ENCODE measurements at regions not wholly inside any gene's neighbourhood (a gene's known extent, or its start where the extent isn't known, plus 50 kb on each side); places are given as distances from the start of the nearest gene placed in this dataset.

DNA sequence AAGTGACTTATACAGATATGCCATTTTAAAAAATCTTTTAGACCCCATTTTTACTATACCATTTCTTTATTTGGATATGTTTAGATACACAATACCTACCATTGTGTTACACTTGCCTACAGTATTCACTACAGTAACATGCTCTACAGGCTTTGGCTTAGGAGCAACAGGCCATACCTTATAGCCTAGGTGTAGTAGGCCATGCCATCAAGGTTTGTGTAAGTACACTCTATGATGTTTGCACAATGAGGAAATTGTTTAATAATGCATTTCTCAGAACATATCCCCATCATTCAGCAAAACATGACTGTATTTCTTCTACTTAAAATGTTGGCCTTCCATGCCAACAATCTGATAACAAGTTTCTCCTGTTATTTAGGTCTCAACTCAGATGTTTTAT lies 1559.5 kb upstream of the TENM4 start:
- Histone ChIP-seq H3K36me3 (ENCODE audit: control insufficient read depth, low read length) (no peaks in the 10 kb centered on the region), H3K9me2 (replicated peaks; ENCODE audit: control insufficient read depth, low read length) (no peaks in the 10 kb centered on the region), H3K79me2 (ENCODE audit: control insufficient read depth, low read length) (no peaks in the 10 kb centered on the region), H3K27me3 (ENCODE audit: control insufficient read depth, low read length) (no peaks in the 10 kb centered on the region), H3K4me1 (ENCODE audit: control insufficient read depth, low read length) (no peaks in the 10 kb centered on the region), H3K4me3 (ENCODE audit: low read length) (no peak overlapping the region), H3K27ac (ENCODE audit: low read depth, low read length) (no peak overlapping the region), H3K9me3 (ENCODE audit: control insufficient read depth, insufficient read depth, low read length) (no peaks in the 10 kb centered on the region), H3K4me2 (ENCODE audit: low read length) (no peak overlapping the region), H3F3A (ENCODE audit: control insufficient read depth, insufficient read depth) (no peaks in the 10 kb centered on the region), H4K20me1 (ENCODE audit: control insufficient read depth, insufficient read depth, low read depth, low read length) (no peaks in the 10 kb centered on the region)
- no peak for TF ChIP-seq EZH2phosphoT487 (IDR thresholded peaks at IDR 0.05; ENCODE audit: borderline replicate concordance, low read length)
- TF ChIP-seq, protein P1, sequence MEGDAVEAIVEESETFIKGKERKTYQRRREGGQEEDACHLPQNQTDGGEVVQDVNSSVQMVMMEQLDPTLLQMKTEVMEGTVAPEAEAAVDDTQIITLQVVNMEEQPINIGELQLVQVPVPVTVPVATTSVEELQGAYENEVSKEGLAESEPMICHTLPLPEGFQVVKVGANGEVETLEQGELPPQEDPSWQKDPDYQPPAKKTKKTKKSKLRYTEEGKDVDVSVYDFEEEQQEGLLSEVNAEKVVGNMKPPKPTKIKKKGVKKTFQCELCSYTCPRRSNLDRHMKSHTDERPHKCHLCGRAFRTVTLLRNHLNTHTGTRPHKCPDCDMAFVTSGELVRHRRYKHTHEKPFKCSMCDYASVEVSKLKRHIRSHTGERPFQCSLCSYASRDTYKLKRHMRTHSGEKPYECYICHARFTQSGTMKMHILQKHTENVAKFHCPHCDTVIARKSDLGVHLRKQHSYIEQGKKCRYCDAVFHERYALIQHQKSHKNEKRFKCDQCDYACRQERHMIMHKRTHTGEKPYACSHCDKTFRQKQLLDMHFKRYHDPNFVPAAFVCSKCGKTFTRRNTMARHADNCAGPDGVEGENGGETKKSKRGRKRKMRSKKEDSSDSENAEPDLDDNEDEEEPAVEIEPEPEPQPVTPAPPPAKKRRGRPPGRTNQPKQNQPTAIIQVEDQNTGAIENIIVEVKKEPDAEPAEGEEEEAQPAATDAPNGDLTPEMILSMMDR (IDR thresholded peaks at IDR 0.05; ENCODE audit: low read depth, low read length, poor library complexity, severe bottlenecking) = no peak

DNA sequence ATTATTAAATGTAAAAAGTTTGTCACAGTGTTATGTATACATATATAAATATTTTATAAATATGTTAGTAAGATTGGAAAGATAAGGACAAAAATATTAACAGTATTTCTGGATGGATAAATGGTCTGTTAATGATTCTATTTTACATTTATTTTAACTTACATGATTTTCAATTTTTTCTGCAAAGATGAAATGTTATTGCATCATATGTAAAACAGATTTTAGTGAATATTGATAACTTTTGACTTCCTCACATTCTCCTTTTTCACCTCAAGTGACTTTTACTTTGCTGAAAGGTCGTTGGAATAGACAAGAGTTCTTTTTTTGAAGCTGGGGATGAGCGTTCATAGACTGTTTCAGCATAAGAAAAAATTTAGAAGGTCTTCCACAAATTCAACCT lies 1554.7 kb upstream of the TENM4 start:
- TF ChIP-seq, protein P1 (IDR thresholded peaks at IDR 0.05; ENCODE audit: low read depth, low read length, poor library complexity, severe bottlenecking) = no peak
- no peak for TF ChIP-seq EZH2phosphoT487 (IDR thresholded peaks at IDR 0.05; ENCODE audit: borderline replicate concordance, low read length)
- Histone ChIP-seq H3K9me2 (replicated peaks; ENCODE audit: control insufficient read depth, low read length) (no peaks in the 10 kb centered on the region), H3K36me3 (ENCODE audit: control insufficient read depth, low read length) (no peaks in the 10 kb centered on the region), H3K4me1 (ENCODE audit: control insufficient read depth, low read length) (no peaks in the 10 kb centered on the region), H3K27me3 (ENCODE audit: control insufficient read depth, low read length) (no peaks in the 10 kb centered on the region), H3K27ac (ENCODE audit: low read depth, low read length) (no peak overlapping the region), H3K4me2 (ENCODE audit: low read length) (no peak overlapping the region), H3F3A (ENCODE audit: control insufficient read depth, insufficient read depth) (no peaks in the 10 kb centered on the region), H4K20me1 (ENCODE audit: control insufficient read depth, insufficient read depth, low read depth, low read length) (no peaks in the 10 kb centered on the region), H3K4me3 (ENCODE audit: low read length) (no peak overlapping the region), H3K9me3 (ENCODE audit: control insufficient read depth, insufficient read depth, low read length) (no peaks in the 10 kb centered on the region), H3K79me2 (ENCODE audit: control insufficient read depth, low read length) (no peaks in the 10 kb centered on the region)

DNA sequence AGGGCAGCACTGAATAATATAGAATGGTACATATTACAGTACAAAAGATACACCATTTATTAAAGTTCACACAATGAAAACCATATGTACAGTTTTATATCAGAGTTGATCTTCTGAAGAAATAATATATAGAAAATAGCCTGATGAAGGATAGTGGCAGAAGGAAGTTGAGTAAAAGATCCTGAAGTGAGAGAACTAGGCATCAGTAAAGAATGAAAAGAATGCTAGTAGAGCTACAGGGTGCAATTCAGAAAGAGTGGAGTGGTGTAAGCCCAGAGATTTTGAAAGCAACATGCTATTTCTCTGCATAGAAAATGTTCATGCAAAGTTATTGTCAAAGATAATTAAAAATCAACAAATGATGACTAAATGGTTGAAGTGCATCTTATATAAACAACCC lies 1552.7 kb upstream of the TENM4 start:
- Histone ChIP-seq H3K9me2 (replicated peaks; ENCODE audit: control insufficient read depth, low read length) (no peaks in the 10 kb centered on the region), H3K27me3 (ENCODE audit: control insufficient read depth, low read length) (no peaks in the 10 kb centered on the region), H3K4me2 (ENCODE audit: low read length) (no peak overlapping the region), H3K4me1 (ENCODE audit: control insufficient read depth, low read length) (no peaks in the 10 kb centered on the region), H3K79me2 (ENCODE audit: control insufficient read depth, low read length) (no peaks in the 10 kb centered on the region), H3K36me3 (ENCODE audit: control insufficient read depth, low read length) (no peaks in the 10 kb centered on the region), H3F3A (ENCODE audit: control insufficient read depth, insufficient read depth) (no peaks in the 10 kb centered on the region), H3K4me3 (ENCODE audit: low read length) (no peak overlapping the region), H3K27ac (ENCODE audit: low read depth, low read length) (no peak overlapping the region), H4K20me1 (ENCODE audit: control insufficient read depth, insufficient read depth, low read depth, low read length) (no peaks in the 10 kb centered on the region), H3K9me3 (ENCODE audit: control insufficient read depth, insufficient read depth, low read length) (no peaks in the 10 kb centered on the region)
- TF ChIP-seq, protein P1 (IDR thresholded peaks at IDR 0.05; ENCODE audit: low read depth, low read length, poor library complexity, severe bottlenecking) = no peak
- TF ChIP-seq EZH2phosphoT487 (IDR thresholded peaks at IDR 0.05; ENCODE audit: borderline replicate concordance, low read length) = no peak

DNA sequence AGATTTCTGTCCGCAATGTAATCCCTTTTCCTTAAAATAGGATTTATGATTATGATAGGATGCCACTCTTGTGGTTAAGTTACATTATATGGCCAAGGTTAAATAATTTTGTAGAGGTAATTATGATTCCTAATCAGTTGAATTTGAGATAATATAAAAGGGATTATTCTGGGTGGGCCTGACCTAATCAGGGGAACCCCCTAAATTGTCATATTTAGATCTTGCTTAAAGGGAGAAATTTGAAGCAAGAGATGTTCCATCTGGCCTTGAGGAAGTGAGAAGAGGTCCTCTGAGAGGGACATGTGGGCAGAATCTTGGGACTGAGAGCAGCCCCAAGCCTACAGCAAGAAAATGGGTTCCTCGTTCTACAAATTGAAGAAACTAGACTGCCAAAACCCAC lies 1550.1 kb upstream of the TENM4 start:
- H3K4me1 ChIP-seq (ENCODE audit: control insufficient read depth, low read length) = no peaks in the 10 kb centered on the region
- no peaks in the 10 kb centered on the region for H3F3A ChIP-seq (ENCODE audit: control insufficient read depth, insufficient read depth)
- no peaks in the 10 kb centered on the region for H3K9me3 ChIP-seq (ENCODE audit: control insufficient read depth, insufficient read depth, low read length)
- H3K27ac ChIP-seq (ENCODE audit: low read depth, low read length) = no peak overlapping the region
- H3K4me3 ChIP-seq (ENCODE audit: low read length) = no peak overlapping the region
- no peaks in the 10 kb centered on the region for H3K27me3 ChIP-seq (ENCODE audit: control insufficient read depth, low read length)
- no peaks in the 10 kb centered on the region for H3K79me2 ChIP-seq (ENCODE audit: control insufficient read depth, low read length)
- TF ChIP-seq, protein P1 (IDR thresholded peaks at IDR 0.05; ENCODE audit: low read depth, low read length, poor library complexity, severe bottlenecking) = no peak
- TF ChIP-seq EZH2phosphoT487 (IDR thresholded peaks at IDR 0.05; ENCODE audit: borderline replicate concordance, low read length) = no peak
- H3K36me3 ChIP-seq (ENCODE audit: control insufficient read depth, low read length) = no peaks in the 10 kb centered on the region
- H3K9me2 ChIP-seq (replicated peaks; ENCODE audit: control insufficient read depth, low read length) = no peaks in the 10 kb centered on the region
- no peak overlapping the region for H3K4me2 ChIP-seq (ENCODE audit: low read length)
- H4K20me1 ChIP-seq (ENCODE audit: control insufficient read depth, insufficient read depth, low read depth, low read length) = no peaks in the 10 kb centered on the region
